H1 (cell line): ENCODE measurements at regions not wholly inside any gene's neighbourhood (a gene's known extent, or its start where the extent isn't known, plus 50 kb on each side); places are given as distances from the start of the nearest gene placed in this dataset.

Source experiments
- CTCF ChIA-PET: fragments of 300-600 bp; sonication (Branson Sonifier 250); formaldehyde crosslinking; loops from one replicate; lab custom pipeline; 2021; ENCODE audit not compliant: partially characterized antibody; lab: Charles Lee
- POLR2A ChIA-PET: fragments of 300-600 bp; sonication (Branson Sonifier 250); formaldehyde crosslinking; loops from one replicate; lab custom pipeline; 2021; ENCODE audit warnings: inconsistent platforms; ENCODE audit not compliant: partially characterized antibody; lab: Charles Lee
- DNase-seq, 2 experiments: peaks; one replicate each; pipeline versions ENCODE4 v3.0.0 to v3.0.0-alpha.2; 2010 to 2022; ENCODE audit warnings: low spot score in 2 of 2, low read depth in 1 of 2, mixed read lengths in 1 of 2
- FAIRE-seq: peaks from 2 replicates; lab custom pipeline; 2011; peaks lifted over from hg19 to GRCh38; lab: Jason Lieb, UNC
- H2AFZ ChIP-seq: 2 replicates; pipeline ENCODE4 v1.8.1; 2012; ENCODE audit warnings: low read length, inconsistent platforms
- H2AK5ac ChIP-seq: 2 replicates; pipeline ENCODE4 v1.6.1; 2013; ENCODE audit warnings: low read depth, low read length
- H2BK120ac ChIP-seq: replicated peaks from 2 replicates; pipeline ENCODE3; 2013; ENCODE audit warnings: low read depth, low read length, inconsistent platforms
- H2BK12ac ChIP-seq: 2 replicates; pipeline ENCODE4 v1.6.1; 2013; ENCODE audit warnings: low read depth, low read length
- H2BK15ac ChIP-seq: 2 replicates; pipeline ENCODE4 v1.6.1; 2013; ENCODE audit warnings: low read length
- H2BK20ac ChIP-seq: 2 replicates; pipeline ENCODE4 v1.6.1; 2013; ENCODE audit warnings: low read length
- H2BK5ac ChIP-seq: 2 replicates; pipeline ENCODE4 v1.6.1; 2013; ENCODE audit warnings: low read depth, low read length
- H3K14ac ChIP-seq: 2 replicates; pipeline ENCODE4 v1.6.1; 2013; ENCODE audit warnings: inconsistent platforms; ENCODE audit not compliant: insufficient read length
- H3K18ac ChIP-seq: 2 replicates; pipeline ENCODE4 v1.6.1; 2013; ENCODE audit warnings: low read length; ENCODE audit errors: extremely low read depth
- H3K23ac ChIP-seq: 2 replicates; pipeline ENCODE4 v1.6.1; 2013; ENCODE audit warnings: inconsistent platforms; ENCODE audit not compliant: insufficient read length
- H3K23me2 ChIP-seq: 2 replicates; pipeline ENCODE4 v1.6.1; 2013; ENCODE audit warnings: low read depth, low read length
- H3K27ac ChIP-seq: 2 replicates; pipeline ENCODE4 v1.6.1; 2011; ENCODE audit warnings: low read depth, low read length, inconsistent platforms
- H3K27me3 ChIP-seq, 4 experiments: replicated peaks in 1 of 4; 1 replicate in 1 of 4; 2 replicates in 3 of 4; pipeline versions ENCODE4 v1.6.1 to v1.8.1; 2011 to 2013; ENCODE audit warnings: low read length in 3 of 4, mild to moderate bottlenecking in 3 of 4, inconsistent platforms in 2 of 4, mixed read lengths in 2 of 4, moderate library complexity in 1 of 4; ENCODE audit not compliant: control insufficient read depth in 3 of 4, insufficient read depth in 3 of 4; ENCODE audit errors: extremely low read depth in 1 of 4
- H3K36me3 ChIP-seq, 4 experiments: 2 replicates each; pipeline versions ENCODE4 v1.6.1 to v1.8.1; 2011 to 2013; ENCODE audit warnings: mild to moderate bottlenecking in 4 of 4, low read length in 3 of 4, moderate library complexity in 2 of 4, control low read depth in 1 of 4, inconsistent platforms in 1 of 4; ENCODE audit not compliant: insufficient read depth in 4 of 4, control insufficient read depth in 2 of 4
- H3K4ac ChIP-seq: replicated peaks from 2 replicates; pipeline ENCODE3; 2013; ENCODE audit warnings: low read length, low read depth, mixed read lengths, inconsistent platforms; ENCODE audit not compliant: insufficient read length
- H3K4me1 ChIP-seq, 4 experiments: replicated peaks in 1 of 4; 1 replicate in 1 of 4; 2 replicates in 3 of 4; pipeline versions ENCODE4 v1.6.1 to v1.8.1; 2011 to 2013; ENCODE audit warnings: low read length in 3 of 4, inconsistent platforms in 2 of 4, mixed read lengths in 1 of 4; ENCODE audit not compliant: insufficient read depth in 4 of 4, control insufficient read depth in 3 of 4
- H3K4me2 ChIP-seq, 2 experiments: 2 replicates each; pipeline versions ENCODE4 v1.6.1 to v1.8.1; 2011 to 2013; ENCODE audit warnings: low read depth in 2 of 2, low read length in 2 of 2, control low read depth in 1 of 2, inconsistent platforms in 1 of 2, mild to moderate bottlenecking in 1 of 2; ENCODE audit not compliant: insufficient read depth in 1 of 2
- H3K4me3 ChIP-seq, 4 experiments: fragments of 200-600, 300-600 bp in 1 of 4; sonication (generic), shearing (Covaris generic), sonication (Bioruptor Twin) in 1 of 4; 2 replicates each; pipeline versions ENCODE4 v1.5.1 to v1.8.1; 2011 to 2016; ENCODE audit warnings: low read length in 4 of 4, low read depth in 3 of 4, control low read depth in 2 of 4, inconsistent platforms in 2 of 4, mild to moderate bottlenecking in 2 of 4, mixed read lengths in 1 of 4, moderate library complexity in 1 of 4; ENCODE audit not compliant: insufficient read depth in 2 of 4; ENCODE audit errors: extremely low read depth in 1 of 4
- H3K56ac ChIP-seq: replicated peaks from 2 replicates; pipeline ENCODE3; 2013; ENCODE audit warnings: low read depth, mild to moderate bottlenecking, mixed read lengths, low read length, inconsistent platforms; ENCODE audit not compliant: insufficient read length
- H3K79me1 ChIP-seq: 2 replicates; pipeline ENCODE4 v1.6.1; 2013; ENCODE audit warnings: low read depth, low read length, control low read depth
- H3K79me2 ChIP-seq, 2 experiments: 2 replicates each; pipeline versions ENCODE4 v1.6.1 to v1.8.1; 2012 to 2013; ENCODE audit warnings: low read length in 2 of 2, mild to moderate bottlenecking in 2 of 2, inconsistent platforms in 1 of 2; ENCODE audit not compliant: insufficient read depth in 2 of 2, control insufficient read depth in 1 of 2
- H3K9ac ChIP-seq, 4 experiments: replicated peaks in 1 of 4; 1 replicate in 1 of 4; 2 replicates in 3 of 4; pipeline versions ENCODE4 v1.6.1 to v1.8.1; 2011 to 2013; ENCODE audit warnings: low read depth in 3 of 4, low read length in 3 of 4, control low read depth in 2 of 4, mild to moderate bottlenecking in 2 of 4, moderate library complexity in 2 of 4, inconsistent platforms in 1 of 4; ENCODE audit errors: extremely low read depth in 1 of 4
- H3K9me3 ChIP-seq, 2 experiments: 2 replicates each; pipeline versions ENCODE4 v1.6.1 to v1.8.1; 2012 to 2013; ENCODE audit warnings: mild to moderate bottlenecking in 2 of 2, moderate library complexity in 2 of 2, control low read depth in 1 of 2, inconsistent platforms in 1 of 2, low read depth in 1 of 2, low read length in 1 of 2, mixed read lengths in 1 of 2; ENCODE audit not compliant: insufficient read depth in 2 of 2
- H4K20me1 ChIP-seq, 2 experiments: replicated peaks in 1 of 2; 2 replicates each; pipeline versions ENCODE3 to v1.8.1; 2011 to 2013; ENCODE audit warnings: inconsistent platforms in 2 of 2, low read length in 2 of 2, mild to moderate bottlenecking in 1 of 2; ENCODE audit not compliant: insufficient read depth in 2 of 2, control insufficient read depth in 1 of 2
- H4K5ac ChIP-seq: 2 replicates; pipeline ENCODE4 v1.6.1; 2013; ENCODE audit warnings: low read length, low read depth, mixed read lengths, inconsistent platforms; ENCODE audit not compliant: insufficient read length
- H4K8ac ChIP-seq: 2 replicates; pipeline ENCODE4 v1.8.0; 2013; ENCODE audit warnings: mild to moderate bottlenecking, moderate library complexity, low read length, inconsistent platforms; ENCODE audit not compliant: insufficient read depth; ENCODE audit errors: extremely low read depth
- H4K91ac ChIP-seq: replicated peaks from 2 replicates; pipeline ENCODE3; 2013; ENCODE audit warnings: low read length, mixed read lengths, inconsistent platforms; ENCODE audit not compliant: insufficient read length
- CTBP2 ChIP-seq: IDR thresholded peaks from 2 replicates; pipeline ENCODE4 v1.7.0; 2011; ENCODE audit warnings: borderline replicate concordance, mild to moderate bottlenecking, moderate library complexity, mixed read lengths, low read length; ENCODE audit not compliant: insufficient read depth, insufficient read length
- RBBP5 ChIP-seq: IDR thresholded peaks from 2 replicates; pipeline ENCODE4 v1.7.1; 2012; ENCODE audit warnings: low read depth, mild to moderate bottlenecking, inconsistent platforms, low read length, moderate library complexity, borderline replicate concordance
- SAP30 ChIP-seq: fragments of 300-600 bp; sonication (generic); IDR thresholded peaks from 2 replicates; pipeline ENCODE4 v1.7.1; 2012; ENCODE audit warnings: low read length, moderate library complexity, mild to moderate bottlenecking, inconsistent platforms; ENCODE audit not compliant: insufficient read depth, insufficient replicate concordance
- SP2 ChIP-seq: IDR thresholded peaks from 2 replicates; pipeline ENCODE4 v1.6.1; 2012; ENCODE audit warnings: mild to moderate bottlenecking, low read length, inconsistent platforms
- TBP ChIP-seq: IDR thresholded peaks from 2 replicates; pipeline ENCODE4 v1.6.1; 2011; ENCODE audit warnings: low read depth, low read length, improper control_type of control experiment
- WGBS, 2 experiments: shearing (Covaris generic) in 1 of 2; methylation state at CpG; one replicate each; pipeline versions ENCODE4 v1.1.6 to v1.1.7; 2013 to 2015; ENCODE audit warnings: low lambda C conversion rate in 2 of 2, mixed read lengths in 2 of 2, inconsistent platforms in 1 of 2, low coverage in 1 of 2, missing lambda C conversion rate in 1 of 2; ENCODE audit not compliant: insufficient replicate concordance in 2 of 2, insufficient coverage in 1 of 2, insufficient read length in 1 of 2; ENCODE audit errors: extremely low coverage in 1 of 2, missing lambda C conversion rate in 1 of 2; 5-methylcytosine and 5-hydroxymethylcytosine counted together

- H2AK5ac ChIP-seq: no peak overlapping the region
- no peaks in the 10 kb centered on the region for H3K79me2 ChIP-seq
- H3K36me3 ChIP-seq: no peaks in the 10 kb centered on the region
- H4K91ac ChIP-seq: no peak overlapping the region
- H4K5ac ChIP-seq: no peak overlapping the region
- H2BK5ac ChIP-seq: no peak overlapping the region
- peak overlapping the region in 1 of 2 experiments; percentile 45; a peak in 1 of 4 replicates for H3K4me2 ChIP-seq
- no peak overlapping the region for H3K4ac ChIP-seq
- no peak overlapping the region for H3K27ac ChIP-seq
- ChIA-PET CTCF (no interaction called here), POLR2A (no interaction called here)
- no peaks in the 10 kb centered on the region for H3K79me1 ChIP-seq
- no peak overlapping the region for H2BK12ac ChIP-seq
- H3K18ac ChIP-seq: no peak overlapping the region
- WGBS, 2 experiments: 34% methylated on average over 8 of the region's 12 CpGs; no CpG with 5 or more reads in 1 of the 2 experiments
- no peak overlapping the region for H2AFZ ChIP-seq
- H3K9me3 ChIP-seq: no peaks in the 10 kb centered on the region
- H3K14ac ChIP-seq: no peak overlapping the region
- no peak overlapping the region for H2BK15ac ChIP-seq
- H3K27me3 ChIP-seq: no peaks in the 10 kb centered on the region
- H4K20me1 ChIP-seq: no peaks in the 10 kb centered on the region
- H3K56ac ChIP-seq: no peak overlapping the region
- DNase-seq (peak in 1 of 2 experiments; percentile 46), FAIRE-seq (no peak)
- H3K23me2 ChIP-seq: no peaks in the 10 kb centered on the region
- H3K4me3 ChIP-seq: no peak overlapping the region
- H2BK20ac ChIP-seq: no peak overlapping the region
- TF ChIP-seq TBP (no peak), RBBP5 (no peak), CTBP2 (no peak), SAP30 (no peak), SP2 (no peak)
- H3K9ac ChIP-seq: no peak overlapping the region
- H2BK120ac ChIP-seq: no peak overlapping the region
- no peak overlapping the region for H4K8ac ChIP-seq
- no peak overlapping the region for H3K23ac ChIP-seq
- 0 out of 7 replicates have a peak, but pooled peaks cover 0 to 2% (median 0%) of the 10 kb centered on the region in 4 experiments for H3K4me1 ChIP-seq
Measured at GRCh38 chrX:74178536-74178935, 125.4 kb upstream of the ZCCHC13 start.
